IMR-90 (cell line): ENCODE measurements at regions not wholly inside any gene's neighbourhood (a gene's known extent, or its start where the extent isn't known, plus 50 kb on each side); places are given as distances from the start of the nearest gene placed in this dataset.

ENCODE experiments used
- ATAC-seq: fragments of 200-7000 bp; cut with Tn5 transposase; 2 replicates; pipeline ENCODE4 v1.9.1; 2020; ENCODE audit warnings: low read depth, mild to moderate bottlenecking, moderate library complexity
- BruUV-seq: library from RNA; stranded (reverse); fragments of 400-500 nt; replicated peaks from 2 replicates; lab custom pipeline; 2021; lab: Mats Ljungman, UMichigan
- CTCF ChIA-PET: fragments of 300-600 bp; formaldehyde crosslinking; extraction: SDS; loops from one replicate; lab custom pipeline; 2021; ENCODE audit warnings: antibody characterized with exemption; lab: Yijun Ruan, JAX
- POLR2A ChIA-PET: fragments of 300-600 bp; sonication (Branson Sonifier 250); formaldehyde crosslinking; loops from one replicate; lab custom pipeline; 2022; ENCODE audit warnings: antibody characterized with exemption; ENCODE audit not compliant: unreplicated experiment; lab: Charles Lee
- DNase-seq: peaks from one replicate; pipeline ENCODE4 v3.0.0; 2013
- H2AFZ ChIP-seq: replicated peaks from 2 replicates; pipeline ENCODE3; 2013; ENCODE audit warnings: low read length, mild to moderate bottlenecking; ENCODE audit not compliant: poor library complexity
- H2AK5ac ChIP-seq: 2 replicates; pipeline ENCODE4 v1.6.1; 2013; ENCODE audit warnings: low read depth, low read length, inconsistent platforms
- H2AK9ac ChIP-seq: replicated peaks from 2 replicates; pipeline ENCODE3; 2013; ENCODE audit warnings: mild to moderate bottlenecking, low read depth, low read length, moderate library complexity; ENCODE audit not compliant: poor library complexity
- H2BK120ac ChIP-seq: 2 replicates; pipeline ENCODE4 v1.6.1; 2013; ENCODE audit warnings: low read depth, low read length, inconsistent platforms
- H2BK15ac ChIP-seq: 3 replicates; pipeline ENCODE4 v1.6.1; 2013; ENCODE audit warnings: low read depth, low read length, inconsistent platforms
- H2BK20ac ChIP-seq: 2 replicates; pipeline ENCODE4 v1.6.1; 2013; ENCODE audit warnings: low read depth, mild to moderate bottlenecking, inconsistent platforms, low read length, moderate library complexity
- H2BK5ac ChIP-seq: 2 replicates; pipeline ENCODE4 v1.6.1; 2013; ENCODE audit warnings: mild to moderate bottlenecking, low read depth, low read length, inconsistent platforms; ENCODE audit not compliant: poor library complexity, severe bottlenecking
- H3K14ac ChIP-seq: replicated peaks from 2 replicates; pipeline ENCODE4 v1.6.1; 2013; ENCODE audit warnings: low read depth, low read length, inconsistent platforms
- H3K18ac ChIP-seq: 2 replicates; pipeline ENCODE4 v1.6.1; 2013; ENCODE audit warnings: low read depth, low read length, control low read depth
- H3K23ac ChIP-seq: 2 replicates; pipeline ENCODE4 v1.6.1; 2013; ENCODE audit warnings: low read depth, low read length, inconsistent platforms
- H3K27ac ChIP-seq: 2 replicates; pipeline ENCODE4 v1.5.1; 2013; ENCODE audit warnings: mild to moderate bottlenecking, control low read depth, low read length; ENCODE audit not compliant: insufficient read depth
- H3K27me3 ChIP-seq: 2 replicates; pipeline ENCODE4 v1.6.1; 2013; ENCODE audit warnings: low read length; ENCODE audit not compliant: control insufficient read depth, insufficient read depth
- H3K36me3 ChIP-seq: 2 replicates; pipeline ENCODE4 v1.6.1; 2013; ENCODE audit warnings: low read length, mixed read lengths; ENCODE audit not compliant: control insufficient read depth, insufficient read depth
- H3K4ac ChIP-seq: 2 replicates; pipeline ENCODE4 v1.6.1; 2013; ENCODE audit warnings: low read depth, low read length, inconsistent platforms
- H3K4me1 ChIP-seq: 2 replicates; pipeline ENCODE4 v1.6.1; 2013; ENCODE audit warnings: low read length, mixed read lengths; ENCODE audit not compliant: control insufficient read depth, insufficient read depth
- H3K4me2 ChIP-seq: 2 replicates; pipeline ENCODE4 v1.6.1; 2013; ENCODE audit warnings: low read depth, mild to moderate bottlenecking, control low read depth, low read length, moderate library complexity
- H3K4me3 ChIP-seq: 2 replicates; pipeline ENCODE4 v1.5.1; 2013; ENCODE audit warnings: low read depth, mild to moderate bottlenecking, control low read depth, low read length, moderate library complexity; ENCODE audit not compliant: insufficient read depth
- H3K56ac ChIP-seq: 2 replicates; pipeline ENCODE4 v1.6.1; 2013; ENCODE audit warnings: low read length, inconsistent platforms; ENCODE audit not compliant: insufficient read depth; ENCODE audit errors: extremely low read depth
- H3K79me1 ChIP-seq, 2 experiments: 2 replicates each; pipeline ENCODE4 v1.6.1; 2013; ENCODE audit warnings: low read length in 2 of 2, inconsistent platforms in 1 of 2, low read depth in 1 of 2
- H3K9ac ChIP-seq: 2 replicates; pipeline ENCODE4 v1.6.1; 2013; ENCODE audit warnings: low read depth, low read length, control low read depth
- H3K9me1 ChIP-seq: 2 replicates; pipeline ENCODE4 v1.6.1; 2013; ENCODE audit warnings: low read length, inconsistent platforms; ENCODE audit not compliant: insufficient read depth
- H3K9me3 ChIP-seq: 2 replicates; pipeline ENCODE4 v1.6.1; 2013; ENCODE audit warnings: low read length; ENCODE audit not compliant: control insufficient read depth, insufficient read depth
- H4K20me1 ChIP-seq: 2 replicates; pipeline ENCODE4 v1.6.1; 2013; ENCODE audit warnings: low read length, inconsistent platforms; ENCODE audit not compliant: insufficient read depth
- H4K5ac ChIP-seq: 2 replicates; pipeline ENCODE4 v1.6.1; 2013; ENCODE audit warnings: mild to moderate bottlenecking, low read depth, low read length, control low read depth
- H4K8ac ChIP-seq, 2 experiments: 2 replicates each; pipeline ENCODE4 v1.6.1; 2013; ENCODE audit warnings: low read depth in 2 of 2, low read length in 2 of 2, control low read depth in 1 of 2, inconsistent platforms in 1 of 2
- H4K91ac ChIP-seq: 2 replicates; pipeline ENCODE4 v1.6.1; 2013; ENCODE audit warnings: low read depth, low read length, inconsistent platforms; ENCODE audit not compliant: insufficient read depth
- BHLHE40 ChIP-seq: fragments of 150-350 bp; IDR thresholded peaks from 2 replicates; pipeline ENCODE4 v1.6.1; 2016; ENCODE audit warnings: mild to moderate bottlenecking, low read depth, low read length
- CEBPB ChIP-seq: IDR thresholded peaks from 2 replicates; pipeline ENCODE4 v1.6.1; 2012; ENCODE audit warnings: low read depth, low read length, improper control_type of control experiment
- CHD1 ChIP-seq: IDR thresholded peaks from 2 replicates; pipeline ENCODE4 v1.6.1; 2012; ENCODE audit warnings: low read depth, low read length, improper control_type of control experiment
- FOS ChIP-seq: fragments of 150-350 bp; IDR thresholded peaks from 2 replicates; pipeline ENCODE4 v1.6.1; 2016; ENCODE audit warnings: low read depth, low read length
- MAFK ChIP-seq: IDR thresholded peaks from 2 replicates; pipeline ENCODE4 v1.6.1; 2012; ENCODE audit warnings: low read depth, low read length, improper control_type of control experiment
- MXI1 ChIP-seq: IDR thresholded peaks from 2 replicates; pipeline ENCODE4 v1.6.1; 2012; ENCODE audit warnings: low read depth, mild to moderate bottlenecking, low read length, moderate library complexity, borderline replicate concordance
- NFE2L2 ChIP-seq: fragments of 150-350 bp; IDR thresholded peaks from 2 replicates; pipeline ENCODE4 v1.6.1; 2016; ENCODE audit warnings: low read depth, mild to moderate bottlenecking, low read length
- POLR2A ChIP-seq: IDR thresholded peaks from 2 replicates; pipeline ENCODE4 v1.6.1; 2012; ENCODE audit warnings: mild to moderate bottlenecking, low read depth, low read length
- RAD21 ChIP-seq: IDR thresholded peaks from 2 replicates; pipeline ENCODE4 v1.6.1; 2012; ENCODE audit warnings: low read length, improper control_type of control experiment
- RCOR1 ChIP-seq: IDR thresholded peaks from 2 replicates; pipeline ENCODE4 v1.6.1; 2012; ENCODE audit warnings: mild to moderate bottlenecking, low read length, improper control_type of control experiment; ENCODE audit not compliant: insufficient replicate concordance
- RFX5 ChIP-seq: IDR thresholded peaks from 2 replicates; pipeline ENCODE4 v1.8.0; 2012; ENCODE audit warnings: low read depth, mild to moderate bottlenecking, low read length, moderate library complexity
- SMC3 ChIP-seq: fragments of 150-350 bp; IDR thresholded peaks from 2 replicates; pipeline ENCODE4 v1.6.1; 2016; ENCODE audit warnings: low read depth, mild to moderate bottlenecking, antibody characterized with exemption, low read length, moderate library complexity
- WGBS, 2 experiments: methylation state at CpG; one replicate each; pipeline versions ENCODE4 v1.1.5 to v1.1.7; 2013; ENCODE audit warnings: missing lambda C conversion rate in 2 of 2; ENCODE audit not compliant: insufficient read length in 1 of 2; ENCODE audit errors: extremely low coverage in 2 of 2; 5-methylcytosine and 5-hydroxymethylcytosine counted together
- dilution Hi-C: fragments of 300-500 bp; cut with HindIII; formaldehyde crosslinking; loops from one replicate; pipeline ENCODE4 v1.14.3; 2018; ENCODE audit warnings: low sequenced_read_pairs; ENCODE audit not compliant: unreplicated experiment
- in situ Hi-C: fragments of 300-500 bp; cut with MboI; formaldehyde crosslinking; loops from 3 replicates; pipeline ENCODE4 v1.14.3; 2019; ENCODE audit warnings: low sequenced_read_pairs, inconsistent platforms, mixed read lengths
- intact Hi-C: fragments of 100-400 bp; cut with micrococcal nuclease; formaldehyde crosslinking; loops from 2 replicates; pipeline ENCODE4 v1.10.0; 2022
- TF ChIP-seq, protein P1 (sequence below): fragments of 150-350 bp; IDR thresholded peaks from 2 replicates; pipeline ENCODE4 v1.6.1; 2017; ENCODE audit warnings: mild to moderate bottlenecking, antibody characterized with exemption, low read length, low read depth
- TF ChIP-seq, protein P2 (sequence below): conservative IDR thresholded peaks from 2 replicates; pipeline ENCODE4 v1.5.1; 2012; ENCODE audit warnings: mild to moderate bottlenecking, low read depth, low read length, improper control_type of control experiment
- TF ChIP-seq, protein P3 (sequence below): fragments of 150-350 bp; IDR thresholded peaks from 2 replicates; pipeline ENCODE4 v1.6.1; 2016; ENCODE audit warnings: low read depth, mild to moderate bottlenecking, low read length, moderate library complexity, borderline replicate concordance

DNA sequence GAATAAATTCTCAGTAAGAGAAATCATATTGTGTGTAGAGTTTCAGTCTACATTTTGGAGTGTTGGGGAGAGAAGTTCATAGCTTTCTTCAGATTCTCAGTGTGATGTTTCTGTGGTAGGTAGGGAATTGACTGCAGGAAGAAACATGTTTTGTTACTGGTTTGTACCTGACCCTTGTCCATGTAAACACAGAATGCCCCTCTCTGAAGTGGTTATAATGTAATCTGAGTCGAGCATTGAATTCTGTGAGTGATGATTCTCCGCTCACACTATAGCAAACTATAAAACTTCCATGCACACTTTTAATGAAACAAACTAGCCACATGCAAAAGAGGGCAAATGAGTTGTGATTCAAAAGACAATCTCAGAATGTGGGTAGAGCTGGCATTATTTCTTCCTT lies 433.2 kb downstream of the USP25 start:
- no peak overlapping the region for H3K4me3 ChIP-seq
- CTCF ChIA-PET: interaction anchor here (0.6 kb wide), 1 partner anchor 1299 kb away, joined by 3 read pairs; no protein-coding TSS in a partner anchor
- no peak overlapping the region for H2AK5ac ChIP-seq
- H2AFZ ChIP-seq: no peak overlapping the region
- H2BK15ac ChIP-seq: no peak overlapping the region
- in situ Hi-C loops: no loop called here
- dilution Hi-C loops: no loop called here
- TF ChIP-seq FOS: no peak
- no peak for TF ChIP-seq MAFK
- TF ChIP-seq RCOR1: no peak
- TF ChIP-seq MXI1: no peak
- TF ChIP-seq POLR2A: no peak
- no peak for TF ChIP-seq CHD1
- no peak for TF ChIP-seq RAD21
- no peak for TF ChIP-seq RFX5
- TF ChIP-seq CEBPB: no peak
- TF ChIP-seq, protein P1, sequence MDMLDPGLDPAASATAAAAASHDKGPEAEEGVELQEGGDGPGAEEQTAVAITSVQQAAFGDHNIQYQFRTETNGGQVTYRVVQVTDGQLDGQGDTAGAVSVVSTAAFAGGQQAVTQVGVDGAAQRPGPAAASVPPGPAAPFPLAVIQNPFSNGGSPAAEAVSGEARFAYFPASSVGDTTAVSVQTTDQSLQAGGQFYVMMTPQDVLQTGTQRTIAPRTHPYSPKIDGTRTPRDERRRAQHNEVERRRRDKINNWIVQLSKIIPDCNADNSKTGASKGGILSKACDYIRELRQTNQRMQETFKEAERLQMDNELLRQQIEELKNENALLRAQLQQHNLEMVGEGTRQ: no peak
- TF ChIP-seq, protein P2, sequence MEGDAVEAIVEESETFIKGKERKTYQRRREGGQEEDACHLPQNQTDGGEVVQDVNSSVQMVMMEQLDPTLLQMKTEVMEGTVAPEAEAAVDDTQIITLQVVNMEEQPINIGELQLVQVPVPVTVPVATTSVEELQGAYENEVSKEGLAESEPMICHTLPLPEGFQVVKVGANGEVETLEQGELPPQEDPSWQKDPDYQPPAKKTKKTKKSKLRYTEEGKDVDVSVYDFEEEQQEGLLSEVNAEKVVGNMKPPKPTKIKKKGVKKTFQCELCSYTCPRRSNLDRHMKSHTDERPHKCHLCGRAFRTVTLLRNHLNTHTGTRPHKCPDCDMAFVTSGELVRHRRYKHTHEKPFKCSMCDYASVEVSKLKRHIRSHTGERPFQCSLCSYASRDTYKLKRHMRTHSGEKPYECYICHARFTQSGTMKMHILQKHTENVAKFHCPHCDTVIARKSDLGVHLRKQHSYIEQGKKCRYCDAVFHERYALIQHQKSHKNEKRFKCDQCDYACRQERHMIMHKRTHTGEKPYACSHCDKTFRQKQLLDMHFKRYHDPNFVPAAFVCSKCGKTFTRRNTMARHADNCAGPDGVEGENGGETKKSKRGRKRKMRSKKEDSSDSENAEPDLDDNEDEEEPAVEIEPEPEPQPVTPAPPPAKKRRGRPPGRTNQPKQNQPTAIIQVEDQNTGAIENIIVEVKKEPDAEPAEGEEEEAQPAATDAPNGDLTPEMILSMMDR: no peak
- TF ChIP-seq, protein P3, sequence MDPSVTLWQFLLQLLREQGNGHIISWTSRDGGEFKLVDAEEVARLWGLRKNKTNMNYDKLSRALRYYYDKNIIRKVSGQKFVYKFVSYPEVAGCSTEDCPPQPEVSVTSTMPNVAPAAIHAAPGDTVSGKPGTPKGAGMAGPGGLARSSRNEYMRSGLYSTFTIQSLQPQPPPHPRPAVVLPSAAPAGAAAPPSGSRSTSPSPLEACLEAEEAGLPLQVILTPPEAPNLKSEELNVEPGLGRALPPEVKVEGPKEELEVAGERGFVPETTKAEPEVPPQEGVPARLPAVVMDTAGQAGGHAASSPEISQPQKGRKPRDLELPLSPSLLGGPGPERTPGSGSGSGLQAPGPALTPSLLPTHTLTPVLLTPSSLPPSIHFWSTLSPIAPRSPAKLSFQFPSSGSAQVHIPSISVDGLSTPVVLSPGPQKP: no peak
- TF ChIP-seq SMC3: no peak
- no peak for TF ChIP-seq NFE2L2
- TF ChIP-seq BHLHE40: no peak
- H3K4me1 ChIP-seq: peaks cover 3% of the 10 kb centered on the region; the same call in 1 of the 2 replicates
- no peak overlapping the region for H3K23ac ChIP-seq
- POLR2A ChIA-PET: no interaction called here
- intact Hi-C loops: no loop called here
- no peaks in the 10 kb centered on the region for H3K36me3 ChIP-seq
- H3K27me3 ChIP-seq: no peaks in the 10 kb centered on the region
- no peaks in the 10 kb centered on the region for H3K9me1 ChIP-seq
- H4K5ac ChIP-seq: no peak overlapping the region
- H3K9me3 ChIP-seq: no peaks in the 10 kb centered on the region
- H2BK120ac ChIP-seq: no peak overlapping the region
- no peak overlapping the region for H3K56ac ChIP-seq
- no peaks in the 10 kb centered on the region for H4K20me1 ChIP-seq
- H3K79me1 ChIP-seq: no peaks in the 10 kb centered on the region
- H4K91ac ChIP-seq: no peak overlapping the region
- DNase-seq (no peak), ATAC-seq (no peak)
- H2AK9ac ChIP-seq: no peak overlapping the region
- BruUV-seq: no TSS peak
- no peak overlapping the region for H3K4me2 ChIP-seq
- no peak overlapping the region for H3K9ac ChIP-seq
- no peak overlapping the region for H3K18ac ChIP-seq
- no peak overlapping the region for H3K14ac ChIP-seq
- H2BK5ac ChIP-seq: no peak overlapping the region
- no peak overlapping the region for H3K27ac ChIP-seq
- no peak overlapping the region for H3K4ac ChIP-seq
- no peak overlapping the region for H4K8ac ChIP-seq
- WGBS, 2 experiments: no CpG with 5 or more reads among the region's 2 CpGs
- H2BK20ac ChIP-seq: no peak overlapping the region
